HG03558 (cell line): ENCODE measurements at regions not wholly inside any gene's neighbourhood (a gene's known extent, or its start where the extent isn't known, plus 50 kb on each side); places are given as distances from the start of the nearest gene placed in this dataset.

Source experiments
- ATAC-seq: cut with Tn5 transposase; IDR thresholded peaks from one replicate; pipeline ENCODE4 v1.9.1; 2021; ENCODE audit warnings: moderate number of reproducible peaks; ENCODE audit not compliant: unreplicated experiment; ENCODE audit errors: extremely low read depth

- no peak for ATAC-seq
Measured at GRCh38 chr4:138032222-138032621, 209.9 kb downstream of the SLC7A11 start.

GRCh38 chr4:138030375-138030774 is 211.8 kb downstream of the SLC7A11 start:
- ATAC-seq, result no peak

GRCh38 chr4:138028923-138029322 is 213.2 kb downstream of the SLC7A11 start:
- ATAC-seq, result no peak

- no peak for ATAC-seq
Measured at GRCh38 chr4:138021139-138021830, 220.9 kb downstream of the SLC7A11 start.

GRCh38 chr4:138014590-138015288 is 227.4 kb downstream of the SLC7A11 start:
- ATAC-seq, result no peak

- ATAC-seq, result no peak
Measured at GRCh38 chr4:138013625-138014024, 228.5 kb downstream of the SLC7A11 start.

GRCh38 chr4:138010639-138011038 is 231.5 kb downstream of the SLC7A11 start:
- ATAC-seq, result peak; percentile 64

GRCh38 chr4:138007572-138007971 is 234.6 kb downstream of the SLC7A11 start:
- ATAC-seq, result no peak

GRCh38 chr4:138005486-138005885 is 236.7 kb downstream of the SLC7A11 start:
- ATAC-seq, result no peak

GRCh38 chr4:138003248-138003647 is 238.9 kb downstream of the SLC7A11 start:
- ATAC-seq, result peak; percentile 97

GRCh38 chr4:137998666-137999429 is 243.3 kb downstream of the SLC7A11 start:
- no peak for ATAC-seq

- ATAC-seq, result no peak
Measured at GRCh38 chr4:137997496-137997895, 244.7 kb downstream of the SLC7A11 start.

- ATAC-seq, result no peak
Measured at GRCh38 chr4:137994853-137995252, 247.3 kb downstream of the SLC7A11 start.

- no peak for ATAC-seq
Measured at GRCh38 chr4:137993232-137993631, 248.9 kb downstream of the SLC7A11 start.

- no peak for ATAC-seq
Measured at GRCh38 chr4:137981277-137981676, 260.9 kb downstream of the SLC7A11 start.

GRCh38 chr4:137980641-137981040 is 261.5 kb downstream of the SLC7A11 start:
- ATAC-seq, result no peak

GRCh38 chr4:137979938-137980337 is 262.2 kb downstream of the SLC7A11 start:
- ATAC-seq, result no peak

- ATAC-seq, result no peak
Measured at GRCh38 chr4:137968956-137969678, 273.0 kb downstream of the SLC7A11 start.

GRCh38 chr4:137967480-137968190 is 274.5 kb downstream of the SLC7A11 start:
- no peak for ATAC-seq

- ATAC-seq, result no peak
Measured at GRCh38 chr4:137966504-137966903, 275.6 kb downstream of the SLC7A11 start.
